HEK293 (cell line): ENCODE measurements at regions not wholly inside any gene's neighbourhood (a gene's known extent, or its start where the extent isn't known, plus 50 kb on each side); places are given as distances from the start of the nearest gene placed in this dataset.

Source experiments
- CTCF ChIA-PET: fragments of 350-600 bp; formaldehyde crosslinking; extraction: SDS; loops from one replicate; lab custom pipeline; 2021; ENCODE audit warnings: antibody characterized with exemption; lab: Yijun Ruan, JAX
- POLR2A ChIA-PET: fragments of 300-600 bp; formaldehyde crosslinking; extraction: SDS; loops from one replicate; lab custom pipeline; 2020; ENCODE audit warnings: antibody characterized with exemption, inconsistent platforms; lab: Yijun Ruan, JAX
- H3K27ac ChIP-seq: fragments of 200-500 bp; sonication (Bioruptor generic); 2 replicates; pipeline ENCODE4 v1.5.1; 2014; ENCODE audit warnings: low read depth, low read length, control low read depth, inconsistent platforms; ENCODE audit errors: extremely low read depth
- H3K36me3 ChIP-seq, 2 experiments: fragments of 200-500 bp in 1 of 2; sonication (Bioruptor generic) in 1 of 2; 1 replicate in 1 of 2; 2 replicates in 1 of 2; pipeline ENCODE4 v1.5.1; 2014 to 2017; ENCODE audit warnings: inconsistent platforms in 2 of 2, low read length in 2 of 2; ENCODE audit not compliant: control insufficient read depth in 2 of 2, insufficient read depth in 1 of 2
- H3K4me1 ChIP-seq: fragments of 200-500 bp; sonication (Bioruptor generic); 2 replicates; pipeline ENCODE4 v1.5.1; 2014; ENCODE audit warnings: mild to moderate bottlenecking, low read length, inconsistent platforms; ENCODE audit not compliant: control insufficient read depth, insufficient read depth
- H3K4me3 ChIP-seq: 2 replicates; pipeline ENCODE4 v1.5.1; 2011; ENCODE audit warnings: low read depth, mild to moderate bottlenecking, control low read depth, low read length, moderate library complexity
- H3K9me3 ChIP-seq: fragments of 200-500 bp; sonication (Bioruptor generic); 2 replicates; pipeline ENCODE4 v1.5.1; 2014; ENCODE audit warnings: low read depth, low read length, inconsistent platforms; ENCODE audit not compliant: control insufficient read depth, insufficient read depth
- BCL11B ChIP-seq: fragments of 450-650 bp; formaldehyde crosslinking; IDR thresholded peaks from 2 replicates; pipeline ENCODE4 v1.5.1; 2016; ENCODE audit warnings: low read depth, missing biosample characterization, missing genetic modification characterization
- MYNN ChIP-seq: fragments of 450-650 bp; formaldehyde crosslinking; IDR thresholded peaks from 2 replicates; pipeline ENCODE4 v1.5.1; 2016; ENCODE audit warnings: missing biosample characterization, missing genetic modification characterization, borderline replicate concordance
- PRDM10 ChIP-seq: fragments of 450-650 bp; formaldehyde crosslinking; IDR thresholded peaks from 2 replicates; pipeline ENCODE4 v1.5.1; 2016; ENCODE audit warnings: missing biosample characterization, missing genetic modification characterization
- SALL2 ChIP-seq: fragments of 450-650 bp; formaldehyde crosslinking; IDR thresholded peaks from 2 replicates; pipeline ENCODE4 v1.5.0; 2017; ENCODE audit warnings: missing biosample characterization, mild to moderate bottlenecking, missing genetic modification characterization, borderline replicate concordance
- ZBTB1 ChIP-seq: fragments of 450-650 bp; formaldehyde crosslinking; IDR thresholded peaks from 2 replicates; pipeline ENCODE4 v1.5.1; 2016; ENCODE audit warnings: missing biosample characterization, missing genetic modification characterization
- ZBTB17 ChIP-seq: fragments of 450-650 bp; formaldehyde crosslinking; IDR thresholded peaks from 2 replicates; pipeline ENCODE4 v1.5.1; 2016; ENCODE audit warnings: missing biosample characterization, missing genetic modification characterization
- ZBTB8A ChIP-seq: fragments of 450-650 bp; formaldehyde crosslinking; IDR thresholded peaks from 2 replicates; pipeline ENCODE4 v1.5.1; 2016; ENCODE audit warnings: missing biosample characterization, missing genetic modification characterization
- ZFP37 ChIP-seq: fragments of 450-650 bp; formaldehyde crosslinking; IDR thresholded peaks from 2 replicates; pipeline ENCODE4 v1.5.1; 2016; ENCODE audit warnings: missing biosample characterization, missing genetic modification characterization
- ZNF138 ChIP-seq: fragments of 450-650 bp; formaldehyde crosslinking; IDR thresholded peaks from 2 replicates; pipeline ENCODE4 v1.5.1; 2016; ENCODE audit warnings: missing biosample characterization, missing genetic modification characterization, borderline replicate concordance
- ZNF16 ChIP-seq: fragments of 450-650 bp; formaldehyde crosslinking; IDR thresholded peaks from 2 replicates; pipeline ENCODE4 v1.5.1; 2016; ENCODE audit warnings: low read depth, missing biosample characterization, missing genetic modification characterization
- ZNF19 ChIP-seq: fragments of 450-650 bp; formaldehyde crosslinking; IDR thresholded peaks from 2 replicates; pipeline ENCODE4; 2016; ENCODE audit warnings: missing biosample characterization, missing genetic modification characterization, low read depth
- ZNF239 ChIP-seq: fragments of 450-650 bp; formaldehyde crosslinking; IDR thresholded peaks from 2 replicates; pipeline ENCODE4 v1.5.1; 2016; ENCODE audit warnings: missing biosample characterization, missing genetic modification characterization
- ZNF366 ChIP-seq: fragments of 450-650 bp; formaldehyde crosslinking; conservative IDR thresholded peaks from 2 replicates; pipeline ENCODE4 v1.5.1; 2016; ENCODE audit warnings: missing biosample characterization, missing genetic modification characterization
- ZNF416 ChIP-seq: fragments of 450-650 bp; formaldehyde crosslinking; IDR thresholded peaks from 2 replicates; pipeline ENCODE4 v1.5.1; 2016; ENCODE audit warnings: missing biosample characterization, missing genetic modification characterization
- ZNF501 ChIP-seq: fragments of 450-650 bp; formaldehyde crosslinking; IDR thresholded peaks from 2 replicates; pipeline ENCODE4 v1.5.1; 2016; ENCODE audit warnings: missing biosample characterization, missing genetic modification characterization
- ZNF521 ChIP-seq: fragments of 450-650 bp; formaldehyde crosslinking; IDR thresholded peaks from 2 replicates; pipeline ENCODE4 v1.5.1; 2017; ENCODE audit warnings: missing biosample characterization, mild to moderate bottlenecking, missing genetic modification characterization
- ZNF654 ChIP-seq: fragments of 450-650 bp; formaldehyde crosslinking; IDR thresholded peaks from 2 replicates; pipeline ENCODE4 v1.5.1; 2016; ENCODE audit warnings: low read depth, missing biosample characterization, missing genetic modification characterization
- ZNF658 ChIP-seq: fragments of 450-650 bp; formaldehyde crosslinking; IDR thresholded peaks from 2 replicates; pipeline ENCODE4; 2016; ENCODE audit warnings: missing biosample characterization, missing genetic modification characterization
- ZNF76 ChIP-seq: fragments of 450-650 bp; formaldehyde crosslinking; IDR thresholded peaks from 2 replicates; pipeline ENCODE4; 2016; ENCODE audit warnings: low read depth, missing biosample characterization, missing genetic modification characterization, borderline replicate concordance
- ZNF791 ChIP-seq: fragments of 450-650 bp; formaldehyde crosslinking; IDR thresholded peaks from 2 replicates; pipeline ENCODE4 v1.5.1; 2016; ENCODE audit warnings: missing biosample characterization, missing genetic modification characterization
- ZNF792 ChIP-seq: fragments of 450-650 bp; formaldehyde crosslinking; IDR thresholded peaks from 2 replicates; pipeline ENCODE4 v1.5.1; 2016; ENCODE audit warnings: missing biosample characterization, missing genetic modification characterization
- ZSCAN16 ChIP-seq: fragments of 450-650 bp; formaldehyde crosslinking; IDR thresholded peaks from 2 replicates; pipeline ENCODE4 v1.5.1; 2016; ENCODE audit warnings: missing biosample characterization, missing genetic modification characterization
- ZSCAN18 ChIP-seq: fragments of 450-650 bp; formaldehyde crosslinking; IDR thresholded peaks from 2 replicates; pipeline ENCODE4 v1.5.1; 2016; ENCODE audit warnings: missing biosample characterization, missing genetic modification characterization
- TF ChIP-seq, protein P1 (sequence below): fragments of 450-650 bp; formaldehyde crosslinking; optimal IDR thresholded peaks from 2 replicates; pipeline ENCODE3; 2016; ENCODE audit warnings: missing biosample characterization, mild to moderate bottlenecking, missing genetic modification characterization

DNA sequence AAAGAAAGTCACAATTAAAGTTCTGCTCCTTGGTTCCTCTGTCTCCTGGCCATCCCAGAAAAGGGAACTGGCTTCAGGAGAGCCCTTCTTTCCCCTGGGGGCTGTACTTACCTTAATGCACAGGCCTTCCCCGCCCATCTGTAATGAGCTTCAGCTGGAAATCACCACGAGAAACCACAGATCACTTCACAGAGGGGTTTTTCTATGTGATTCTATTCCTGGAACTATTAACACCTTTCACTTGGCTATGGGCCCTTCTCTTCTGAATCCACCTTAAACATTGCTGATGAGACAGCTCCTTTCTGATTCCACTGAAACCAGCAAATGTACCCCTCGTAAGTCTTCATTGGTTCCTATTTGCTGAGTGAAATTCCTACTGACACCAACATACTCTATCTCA is 80.7 kb downstream of the FOXF2 start:
- CTCF ChIA-PET: interaction anchor here (0.7 kb wide), 1 partner anchor 884 kb away, joined by 4 read pairs; no protein-coding TSS in a partner anchor

GRCh38 chr6:1472643-1473042 is 83.3 kb downstream of the FOXF2 start:
- TF ChIP-seq ZBTB17 (tag by site-specific recombination) (peak; percentile 41; the same call in 1 of the 2 replicates), ZNF366 (tag by site-specific recombination) (peak; percentile 86), ZBTB1 (no peak)
- POLR2A ChIA-PET: no interaction called here
- Histone ChIP-seq H3K4me1 (no peaks in the 10 kb centered on the region), H3K4me3 (no peak overlapping the region), H3K27ac (no peak overlapping the region), H3K36me3 (no peaks in the 10 kb centered on the region), H3K9me3 (no peaks in the 10 kb centered on the region)
- CTCF ChIA-PET: interaction anchor here (0.6 kb wide), 2 partner anchors 36 to 336 kb away, joined by 3 read pairs; no protein-coding TSS in a partner anchor

More for the DNA sequence above, 80.7 kb downstream of the FOXF2 start:
- POLR2A ChIA-PET: no interaction called here
- H3K4me1 ChIP-seq: no peaks in the 10 kb centered on the region
- no peak overlapping the region for H3K4me3 ChIP-seq
- TF ChIP-seq ZNF138 (tag by site-specific recombination) (no peak), ZNF654 (tag by site-specific recombination) (no peak), BCL11B (tag by site-specific recombination) (no peak), ZNF416 (tag by site-specific recombination) (no peak), ZNF791 (tag by site-specific recombination) (no peak), ZNF76 (tag by site-specific recombination) (no peak), ZBTB8A (no peak), ZFP37 (tag by site-specific recombination) (no peak), ZNF792 (tag by site-specific recombination) (no peak), ZNF501 (tag by site-specific recombination) (no peak), ZNF239 (no peak)
- H3K36me3 ChIP-seq: no peaks in the 10 kb centered on the region
- H3K27ac ChIP-seq: no peak overlapping the region
- H3K9me3 ChIP-seq: no peaks in the 10 kb centered on the region

- H3K4me3 ChIP-seq: no peak overlapping the region
Observed at GRCh38 chr6:1473166-1473565, 83.8 kb downstream of the FOXF2 start.

GRCh38 chr6:1473598-1473997 is 84.2 kb downstream of the FOXF2 start:
- Histone ChIP-seq H3K4me3 (no peak overlapping the region), H3K9me3 (no peaks in the 10 kb centered on the region), H3K27ac (no peak overlapping the region), H3K36me3 (no peaks in the 10 kb centered on the region), H3K4me1 (no peaks in the 10 kb centered on the region)
- ChIA-PET POLR2A (no interaction called here), CTCF (interaction anchor here (0.7 kb wide), 1 partner anchor 17 kb away, joined by 3 read pairs; no protein-coding TSS in a partner anchor)
- TF ChIP-seq, protein P1, sequence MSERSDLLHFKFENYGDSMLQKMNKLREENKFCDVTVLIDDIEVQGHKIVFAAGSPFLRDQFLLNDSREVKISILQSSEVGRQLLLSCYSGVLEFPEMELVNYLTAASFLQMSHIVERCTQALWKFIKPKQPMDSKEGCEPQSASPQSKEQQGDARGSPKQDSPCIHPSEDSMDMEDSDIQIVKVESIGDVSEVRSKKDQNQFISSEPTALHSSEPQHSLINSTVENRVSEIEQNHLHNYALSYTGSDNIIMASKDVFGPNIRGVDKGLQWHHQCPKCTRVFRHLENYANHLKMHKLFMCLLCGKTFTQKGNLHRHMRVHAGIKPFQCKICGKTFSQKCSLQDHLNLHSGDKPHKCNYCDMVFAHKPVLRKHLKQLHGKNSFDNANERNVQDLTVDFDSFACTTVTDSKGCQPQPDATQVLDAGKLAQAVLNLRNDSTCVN: no peak
- TF ChIP-seq ZNF19 (no peak), ZNF658 (tag by site-specific recombination) (no peak), SALL2 (tag by site-specific recombination) (no peak), PRDM10 (tag by site-specific recombination) (no peak), ZSCAN16 (tag by site-specific recombination) (no peak), ZNF792 (tag by site-specific recombination) (no peak)

More at GRCh38 chr6:1473166-1473565, 83.8 kb downstream of the FOXF2 start:
- TF ChIP-seq MYNN (tag by site-specific recombination): no peak
- no peak for TF ChIP-seq ZNF16 (tag by site-specific recombination)
- no peak for TF ChIP-seq ZSCAN18
- TF ChIP-seq ZNF521 (tag by site-specific recombination): no peak
- no peaks in the 10 kb centered on the region for H3K9me3 ChIP-seq
- H3K4me1 ChIP-seq: no peaks in the 10 kb centered on the region
- CTCF ChIA-PET: interaction anchor here (0.6 kb wide), 2 partner anchors 36 to 337 kb away, joined by 3 read pairs; no protein-coding TSS in a partner anchor
- no peaks in the 10 kb centered on the region for H3K36me3 ChIP-seq
- POLR2A ChIA-PET: no interaction called here
- no peak overlapping the region for H3K27ac ChIP-seq
